KMS-11 (cell line): ENCODE measurements at regions not wholly inside any gene's neighbourhood (a gene's known extent, or its start where the extent isn't known, plus 50 kb on each side); places are given as distances from the start of the nearest gene placed in this dataset.

ENCODE experiments used
- H2AFZ ChIP-seq: fragments of 200-600 bp; sonication (generic); 2 replicates; pipeline ENCODE4 v1.6.1; 2016; ENCODE audit warnings: antibody characterized with exemption, mixed run types, low read depth
- H3K27ac ChIP-seq: fragments of 200-600 bp; sonication (generic); 2 replicates; pipeline ENCODE4 v1.6.1; 2016; ENCODE audit warnings: mild to moderate bottlenecking, mixed run types
- H3K27me3 ChIP-seq: fragments of 200-600 bp; sonication (generic); 2 replicates; pipeline ENCODE4 v1.6.1; 2017; ENCODE audit warnings: mild to moderate bottlenecking, low read depth, mixed run types, moderate library complexity; ENCODE audit not compliant: insufficient read depth
- H3K36me3 ChIP-seq: fragments of 200-600 bp; sonication (generic); 2 replicates; pipeline ENCODE4 v1.6.1; 2017; ENCODE audit warnings: mild to moderate bottlenecking, mixed run types; ENCODE audit not compliant: insufficient read depth
- H3K4me1 ChIP-seq: fragments of 200-600 bp; sonication (generic); 2 replicates; pipeline ENCODE4 v1.6.1; 2016; ENCODE audit warnings: mild to moderate bottlenecking, low read depth, mixed run types; ENCODE audit not compliant: poor library complexity, severe bottlenecking
- H3K4me2 ChIP-seq: fragments of 200-600 bp; sonication (generic); 2 replicates; pipeline ENCODE4 v1.7.0; 2016; ENCODE audit warnings: mild to moderate bottlenecking, mixed run types
- H3K4me3 ChIP-seq: fragments of 200-600 bp; sonication (generic); IDR thresholded peaks from 2 replicates; pipeline ENCODE4 v1.6.1; 2017; ENCODE audit warnings: low read depth, low read length, mixed read lengths; ENCODE audit not compliant: insufficient read depth
- H3K79me2 ChIP-seq: fragments of 200-600 bp; sonication (generic); 2 replicates; pipeline ENCODE4 v1.6.1; 2016; ENCODE audit warnings: low read depth, mixed run types; ENCODE audit not compliant: insufficient read depth
- H3K9ac ChIP-seq: fragments of 200-600 bp; sonication (generic); 2 replicates; pipeline ENCODE4 v1.6.1; 2016; ENCODE audit warnings: mild to moderate bottlenecking, mixed run types
- H4K20me1 ChIP-seq: fragments of 200-600 bp; sonication (generic); 2 replicates; pipeline ENCODE4 v1.6.1; 2016; ENCODE audit warnings: mild to moderate bottlenecking, mixed run types; ENCODE audit not compliant: insufficient read depth
- CTCF ChIP-seq: fragments of 200-600 bp; sonication (generic); conservative IDR thresholded peaks from 2 replicates; pipeline ENCODE4 v1.6.1; 2017; ENCODE audit warnings: low read depth, mild to moderate bottlenecking, antibody characterized with exemption, low read length, moderate library complexity, mixed read lengths

- TF ChIP-seq CTCF, result no peak
Measured at GRCh38 chr15:38202361-38202760, 50.3 kb upstream of the SPRED1 start.

More at GRCh38 chr15:38202361-38202760, 50.3 kb upstream of the SPRED1 start:
- H3K4me2 ChIP-seq, result no peak overlapping the region
- no peak overlapping the region for H2AFZ ChIP-seq
- H3K4me3 ChIP-seq, result no peak overlapping the region
- peaks cover 14% of the 10 kb centered on the region for H3K4me1 ChIP-seq
- no peak overlapping the region for H3K9ac ChIP-seq
- no peak overlapping the region for H3K27ac ChIP-seq
- H3K27me3 ChIP-seq, result no peaks in the 10 kb centered on the region
- H4K20me1 ChIP-seq, result no peaks in the 10 kb centered on the region
- no peaks in the 10 kb centered on the region for H3K36me3 ChIP-seq
- H3K79me2 ChIP-seq, result no peaks in the 10 kb centered on the region
